Breast epithelium (tissue), 3 donors: ENCODE measurements at regions not wholly inside any gene's neighbourhood (a gene's known extent, or its start where the extent isn't known, plus 50 kb on each side); places are given as distances from the start of the nearest gene placed in this dataset.

ENCODE experiments used
- POLR2A ChIP-seq: fragments of 450-650 bp; IDR thresholded peaks from one replicate; pipeline ENCODE4 v1.6.1; 2016; ENCODE audit warnings: antibody characterized with exemption, mild to moderate bottlenecking, moderate library complexity
- POLR2AphosphoS5 ChIP-seq, 3 donors: sonication (generic); formaldehyde crosslinking; IDR thresholded peaks; one replicate each; pipeline ENCODE4 v1.6.1; 2017; ENCODE audit warnings: antibody characterized with exemption in 3 of 3
- TF ChIP-seq, protein P1 (sequence below), 3 donors: fragments of 450-650 bp; IDR thresholded peaks; one replicate each; pipeline ENCODE4 v1.5.1; 2016 to 2017; ENCODE audit warnings: antibody characterized with exemption in 3 of 3, mild to moderate bottlenecking in 3 of 3, moderate library complexity in 3 of 3

DNA sequence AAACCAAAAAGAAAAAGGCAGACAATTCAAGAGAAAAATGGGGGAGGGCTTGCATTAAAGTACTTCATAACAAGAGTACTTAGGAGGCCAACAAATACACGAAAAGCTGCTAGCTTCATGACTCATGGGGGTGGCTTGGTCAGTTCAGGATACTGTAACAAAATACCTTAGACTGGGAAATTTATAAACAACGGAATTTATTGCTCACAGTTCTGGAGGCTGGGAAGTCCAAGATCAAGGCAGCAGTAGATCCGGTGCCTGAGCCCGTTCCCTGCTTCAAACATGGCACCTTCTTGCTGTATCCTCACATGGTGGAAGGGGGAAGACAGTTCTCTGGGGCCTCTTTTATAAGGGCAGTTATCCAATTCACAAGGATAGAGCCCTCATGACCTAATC is 111.4 kb downstream of the C9orf50 start:
- TF ChIP-seq, protein P1, sequence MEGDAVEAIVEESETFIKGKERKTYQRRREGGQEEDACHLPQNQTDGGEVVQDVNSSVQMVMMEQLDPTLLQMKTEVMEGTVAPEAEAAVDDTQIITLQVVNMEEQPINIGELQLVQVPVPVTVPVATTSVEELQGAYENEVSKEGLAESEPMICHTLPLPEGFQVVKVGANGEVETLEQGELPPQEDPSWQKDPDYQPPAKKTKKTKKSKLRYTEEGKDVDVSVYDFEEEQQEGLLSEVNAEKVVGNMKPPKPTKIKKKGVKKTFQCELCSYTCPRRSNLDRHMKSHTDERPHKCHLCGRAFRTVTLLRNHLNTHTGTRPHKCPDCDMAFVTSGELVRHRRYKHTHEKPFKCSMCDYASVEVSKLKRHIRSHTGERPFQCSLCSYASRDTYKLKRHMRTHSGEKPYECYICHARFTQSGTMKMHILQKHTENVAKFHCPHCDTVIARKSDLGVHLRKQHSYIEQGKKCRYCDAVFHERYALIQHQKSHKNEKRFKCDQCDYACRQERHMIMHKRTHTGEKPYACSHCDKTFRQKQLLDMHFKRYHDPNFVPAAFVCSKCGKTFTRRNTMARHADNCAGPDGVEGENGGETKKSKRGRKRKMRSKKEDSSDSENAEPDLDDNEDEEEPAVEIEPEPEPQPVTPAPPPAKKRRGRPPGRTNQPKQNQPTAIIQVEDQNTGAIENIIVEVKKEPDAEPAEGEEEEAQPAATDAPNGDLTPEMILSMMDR (IDR thresholded peaks at IDR 0.05), result no peak
- TF ChIP-seq POLR2AphosphoS5 (IDR thresholded peaks at IDR 0.05) (no peak), POLR2A (no peak)
